ENCODE measurements at regions not wholly inside any gene's neighbourhood (a gene's known extent, or its start where the extent isn't known, plus 50 kb on each side); places are given as distances from the start of the nearest gene placed in this dataset.

DNA sequence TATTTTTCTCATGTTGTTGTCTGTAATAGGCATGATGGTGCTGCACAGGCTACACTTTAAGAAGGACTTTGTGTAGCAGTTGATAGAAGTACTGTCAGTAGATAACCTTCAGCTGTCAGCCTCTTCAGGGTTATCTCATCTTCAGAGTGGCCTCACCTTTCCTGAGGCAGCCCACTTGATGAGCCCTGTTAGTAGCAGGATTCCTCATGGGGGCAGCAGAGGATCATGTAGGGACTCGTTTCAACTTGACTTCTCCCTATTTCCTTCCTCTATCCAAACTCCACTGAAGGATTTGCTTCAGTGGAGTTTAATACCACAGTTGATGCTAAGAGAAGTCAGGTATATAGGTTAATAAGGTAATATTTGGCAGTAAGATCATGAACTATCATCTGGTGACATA is 530.3 kb upstream of the FSIP2 start:
- Mint-ChIP-seq H3K9me3 (peaks cover 26% of the 10 kb centered on the region), H3K36me3 (ENCODE audit: low read depth) (no peaks in the 10 kb centered on the region), H3K4me3 (no peak overlapping the region), H3K4me1 (ENCODE audit: low read depth) (no peaks in the 10 kb centered on the region), H3K27me3 (ENCODE audit: insufficient read depth) (no peaks in the 10 kb centered on the region), H3K27ac (no peak overlapping the region)
- no peak for TF ChIP-seq CTCF (IDR thresholded peaks at IDR 0.05)
- DNase-seq: no peak

- Mint-ChIP-seq H3K27ac (no peak overlapping the region), H3K27me3 (ENCODE audit: insufficient read depth) (no peaks in the 10 kb centered on the region), H3K4me3 (no peak overlapping the region), H3K9me3 (peaks cover 25% of the 10 kb centered on the region), H3K4me1 (ENCODE audit: low read depth) (no peaks in the 10 kb centered on the region), H3K36me3 (ENCODE audit: low read depth) (no peaks in the 10 kb centered on the region)
- no peak for DNase-seq
- TF ChIP-seq CTCF (IDR thresholded peaks at IDR 0.05): no peak
These were observed 523.1 kb upstream of the FSIP2 start for GRCh38 chr2:185215497-185215896.

GRCh38 chr2:185219981-185220380 is 518.6 kb upstream of the FSIP2 start:
- Mint-ChIP-seq H3K4me3 (no peak overlapping the region), H3K27me3 (ENCODE audit: insufficient read depth) (no peaks in the 10 kb centered on the region), H3K36me3 (ENCODE audit: low read depth) (no peaks in the 10 kb centered on the region)

DNA sequence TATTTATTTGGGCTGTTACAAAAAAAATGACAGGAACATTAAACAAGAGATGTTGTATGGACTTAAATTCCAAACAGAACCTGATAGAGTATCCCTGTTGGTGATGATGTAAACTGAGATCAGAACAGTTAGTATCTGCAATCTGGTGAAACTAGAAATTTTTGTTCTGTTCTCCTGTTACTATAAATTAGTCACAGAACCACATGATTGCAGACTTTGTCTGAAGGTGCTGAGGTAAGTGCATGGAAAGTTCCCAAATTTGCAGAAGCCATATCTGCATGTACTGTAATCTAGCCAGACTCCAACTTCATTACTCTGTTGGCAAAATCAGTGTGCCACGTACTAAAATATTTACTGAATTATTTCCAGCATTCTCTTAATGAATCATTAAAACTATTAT is 516.3 kb upstream of the FSIP2 start:
- no peak for DNase-seq
- peaks cover 12% of the 10 kb centered on the region for H3K9me3 Mint-ChIP-seq

More at GRCh38 chr2:185219981-185220380, 518.6 kb upstream of the FSIP2 start:
- H3K27ac Mint-ChIP-seq: no peak overlapping the region
- no peak for DNase-seq
- peaks cover 21% of the 10 kb centered on the region for H3K9me3 Mint-ChIP-seq
- H3K4me1 Mint-ChIP-seq (ENCODE audit: low read depth): no peaks in the 10 kb centered on the region
- no peak for TF ChIP-seq CTCF (IDR thresholded peaks at IDR 0.05)

GRCh38 chr2:185227391-185227790 is 511.2 kb upstream of the FSIP2 start:
- H3K36me3 Mint-ChIP-seq (ENCODE audit: low read depth): no peaks in the 10 kb centered on the region
- no peak overlapping the region for H3K27ac Mint-ChIP-seq
- no peak for DNase-seq
- no peaks in the 10 kb centered on the region for H3K27me3 Mint-ChIP-seq (ENCODE audit: insufficient read depth)
- no peaks in the 10 kb centered on the region for H3K4me1 Mint-ChIP-seq (ENCODE audit: low read depth)
- no peak overlapping the region for H3K4me3 Mint-ChIP-seq
- TF ChIP-seq CTCF (IDR thresholded peaks at IDR 0.05): no peak
- peaks cover 8% of the 10 kb centered on the region for H3K9me3 Mint-ChIP-seq

More for the DNA sequence above, 516.3 kb upstream of the FSIP2 start:
- no peaks in the 10 kb centered on the region for H3K36me3 Mint-ChIP-seq (ENCODE audit: low read depth)
- H3K27me3 Mint-ChIP-seq (ENCODE audit: insufficient read depth): no peaks in the 10 kb centered on the region
- no peak overlapping the region for H3K4me3 Mint-ChIP-seq
- H3K4me1 Mint-ChIP-seq (ENCODE audit: low read depth): no peaks in the 10 kb centered on the region
- no peak for TF ChIP-seq CTCF (IDR thresholded peaks at IDR 0.05)
- H3K27ac Mint-ChIP-seq: no peak overlapping the region

GRCh38 chr2:185239491-185239890 is 499.1 kb upstream of the FSIP2 start:
- H3K9me3 Mint-ChIP-seq: peaks cover 44% of the 10 kb centered on the region
- no peak for DNase-seq
- H3K4me3 Mint-ChIP-seq: no peak overlapping the region
- no peak for TF ChIP-seq CTCF (IDR thresholded peaks at IDR 0.05)
- no peaks in the 10 kb centered on the region for H3K4me1 Mint-ChIP-seq (ENCODE audit: low read depth)
- no peaks in the 10 kb centered on the region for H3K36me3 Mint-ChIP-seq (ENCODE audit: low read depth)
- H3K27ac Mint-ChIP-seq: no peak overlapping the region
- H3K27me3 Mint-ChIP-seq (ENCODE audit: insufficient read depth): no peaks in the 10 kb centered on the region

All from HFFc6 (cell line).